ENCODE measurements at regions not wholly inside any gene's neighbourhood (a gene's known extent, or its start where the extent isn't known, plus 50 kb on each side); places are given as distances from the start of the nearest gene placed in this dataset.
A peak's percentile ranks its signal among the peaks of the same experiment; 100 is the strongest.

- DNase-seq: peak; percentile 37
These were observed 66.7 kb upstream of the PRPS1 start for GRCh38 chrX:107561468-107562215.

DNA sequence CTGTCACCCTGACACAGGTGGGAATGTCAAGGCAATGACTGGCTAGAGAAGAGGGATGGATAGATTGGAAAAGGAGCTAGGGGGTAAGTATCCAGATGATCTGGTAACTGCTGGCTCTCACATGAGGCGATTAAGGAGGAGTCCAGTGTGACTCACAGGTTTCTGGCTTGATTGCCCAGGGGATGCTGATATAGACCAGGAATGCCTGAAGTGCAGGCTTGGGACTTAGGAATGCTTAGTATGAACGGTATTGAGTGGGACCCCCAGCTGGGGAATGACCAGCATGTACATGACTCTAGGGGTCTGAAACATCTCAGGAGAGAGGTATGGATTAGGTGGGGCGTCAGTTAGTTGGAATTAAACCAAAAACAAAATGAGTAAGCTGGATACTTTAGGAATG, 65.8 kb upstream of the PRPS1 start:
- DNase-seq: peak; percentile 89

DNA sequence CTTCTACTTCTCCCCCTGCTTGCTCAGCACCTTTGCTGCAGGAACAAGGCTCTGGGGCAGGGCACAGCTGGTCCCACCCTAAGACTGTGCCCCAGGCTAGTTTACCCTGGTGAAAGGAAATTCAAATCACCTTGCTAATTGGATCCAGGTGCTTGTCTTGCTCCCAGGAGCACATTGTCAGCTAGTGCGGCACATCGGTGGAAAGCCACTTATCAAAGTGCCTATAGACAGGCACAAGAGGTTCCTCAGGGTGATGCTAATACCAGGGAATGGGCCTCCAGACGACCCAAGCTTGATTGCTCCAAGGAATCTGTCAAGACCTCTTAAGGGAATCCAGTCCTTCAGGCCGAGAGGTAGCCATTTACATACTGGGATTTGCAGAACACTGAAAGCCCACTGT, 64.5 kb upstream of the PRPS1 start:
- no peak for DNase-seq

DNA sequence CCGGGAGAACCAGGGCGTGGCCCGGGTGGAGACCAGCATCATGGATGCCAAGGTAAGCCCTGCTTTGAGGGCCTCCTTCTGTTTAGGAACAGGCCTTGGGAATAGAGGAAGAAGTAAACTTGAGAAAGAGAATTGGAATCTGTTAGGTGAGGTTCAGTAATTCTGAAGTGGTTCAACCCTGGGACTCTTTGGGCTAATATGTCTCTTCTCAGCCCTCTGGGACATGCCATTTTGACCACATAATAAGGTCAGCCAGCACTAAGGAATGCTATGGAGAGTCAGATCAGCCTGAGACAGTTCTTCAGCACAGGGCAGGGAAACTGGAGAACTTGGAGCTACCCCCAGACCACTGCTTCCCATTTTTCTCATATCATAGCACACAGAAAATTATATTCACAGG, 63.3 kb upstream of the PRPS1 start:
- no peak for DNase-seq

DNA sequence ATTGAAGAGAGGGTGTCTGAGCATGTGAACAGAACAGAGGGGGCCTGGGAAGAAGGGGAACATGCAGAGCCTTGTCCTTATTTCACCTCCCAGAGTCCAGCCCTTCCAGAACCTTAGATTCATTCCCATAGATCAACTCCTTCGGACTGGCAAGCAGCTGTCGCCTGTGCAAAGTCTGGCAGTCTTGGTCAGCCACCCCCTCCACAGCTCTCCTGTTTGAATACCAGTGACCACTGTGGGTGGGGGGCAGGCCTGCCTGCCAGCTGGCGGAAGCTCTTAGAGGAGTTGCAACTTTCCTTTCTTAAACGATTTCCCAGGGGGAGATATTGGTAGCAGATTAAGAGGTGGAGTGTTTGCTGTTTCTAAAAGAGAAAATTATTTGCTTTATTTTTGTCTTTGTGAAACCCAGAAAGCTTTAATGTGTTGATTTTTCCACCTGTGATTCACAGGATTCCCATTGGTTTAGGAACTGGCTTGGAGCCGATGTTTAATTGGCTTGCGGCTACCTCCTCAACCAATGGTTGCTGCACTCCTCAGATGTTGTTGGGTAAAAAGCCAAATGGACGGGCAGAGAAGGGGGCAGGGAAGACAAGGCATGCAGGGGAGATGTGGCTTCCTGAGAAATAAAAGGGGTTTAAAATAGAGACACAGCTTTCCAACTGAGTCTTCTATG, 62.2 kb upstream of the PRPS1 start:
- DNase-seq: peak; percentile 59

GRCh38 chrX:107566604-107567262, 61.6 kb upstream of the PRPS1 start:
- no peak for DNase-seq

DNA sequence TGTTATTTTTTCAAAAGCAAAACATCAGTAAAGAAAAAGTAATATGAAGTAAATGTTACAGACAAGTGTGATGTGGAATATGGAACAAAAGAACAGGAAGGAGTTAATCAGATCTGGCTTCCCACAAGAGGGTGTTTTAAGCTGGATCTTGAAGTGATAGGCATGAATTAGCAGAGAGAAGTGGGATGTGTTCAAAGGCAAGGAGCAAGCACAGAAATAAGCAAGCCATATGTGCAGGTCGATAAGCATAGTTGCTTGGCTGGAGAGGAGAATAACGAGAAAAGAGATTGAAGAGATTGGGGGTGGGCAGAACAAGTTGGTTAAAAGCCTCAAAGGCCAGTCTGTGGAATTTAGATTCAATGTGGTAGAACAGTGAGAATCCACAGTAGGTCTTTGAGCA, 60.9 kb upstream of the PRPS1 start:
- DNase-seq: no peak

GRCh38 chrX:107571296-107571998, 56.9 kb upstream of the PRPS1 start:
- peak; percentile 91 for DNase-seq

DNA sequence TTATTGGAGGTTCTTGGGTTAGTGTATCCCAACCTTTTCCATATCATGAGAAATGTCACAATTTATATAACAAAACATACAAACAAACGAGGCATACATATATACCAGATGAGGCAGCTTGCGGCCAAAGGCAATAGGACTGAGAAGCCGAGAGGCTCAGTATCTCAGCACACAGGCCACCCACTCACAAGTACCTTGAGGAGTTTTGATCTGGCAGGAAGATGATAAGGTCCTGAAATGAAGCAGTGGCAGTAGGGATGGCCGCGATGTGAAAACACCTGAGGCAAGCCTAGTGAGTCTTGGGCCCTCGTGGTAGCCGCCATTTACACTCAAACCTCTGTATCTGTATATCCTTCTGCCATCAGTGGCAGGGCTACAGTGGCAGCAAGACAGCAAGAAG, 55.3 kb upstream of the PRPS1 start:
- DNase-seq: no peak

- DNase-seq: peak; percentile 58
These were observed 54.1 kb upstream of the PRPS1 start for GRCh38 chrX:107574054-107574683.

DNA sequence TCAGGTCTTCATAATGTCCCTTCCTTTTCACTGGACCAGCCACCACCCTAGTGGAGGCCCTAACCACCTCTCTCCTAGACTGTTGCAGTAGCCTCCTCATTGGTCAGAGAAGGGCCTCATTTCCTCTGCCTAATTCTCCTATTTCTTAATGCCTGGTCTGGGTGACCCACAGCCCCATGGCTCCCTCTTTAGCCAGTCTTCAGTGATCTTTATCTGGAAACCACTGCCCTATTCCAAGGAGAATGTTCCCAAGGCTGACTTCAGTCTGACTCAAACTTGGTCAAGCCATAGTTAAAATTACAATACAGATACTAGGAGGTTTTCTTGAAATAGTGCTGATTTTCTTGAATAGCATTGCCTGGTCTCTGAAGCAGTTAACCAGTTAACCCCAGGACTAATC, 53.6 kb upstream of the PRPS1 start:
- DNase-seq: peak; percentile 67

- DNase-seq: no peak
These were observed 51.9 kb upstream of the PRPS1 start for GRCh38 chrX:107576392-107576791.

DNA sequence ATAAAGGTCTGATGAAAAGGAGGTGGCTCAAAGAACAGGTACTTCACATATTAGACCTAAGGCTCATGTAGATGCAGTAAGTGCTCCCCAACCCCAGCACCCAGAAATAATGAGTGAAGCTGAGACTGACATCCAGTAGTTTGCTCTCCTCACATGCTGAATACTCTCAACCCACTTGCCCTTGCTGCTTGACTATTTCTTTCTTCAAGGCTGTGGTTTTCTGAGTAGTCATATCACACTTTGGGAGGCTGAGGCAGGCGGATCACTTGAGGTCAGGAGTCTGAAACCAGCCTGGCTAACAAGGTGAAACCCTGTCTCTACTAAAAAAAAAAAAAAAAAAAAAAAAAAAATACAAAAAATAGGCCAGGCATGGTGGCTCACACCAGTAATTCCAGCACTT, 51.5 kb upstream of the PRPS1 start:
- DNase-seq: no peak

DNA sequence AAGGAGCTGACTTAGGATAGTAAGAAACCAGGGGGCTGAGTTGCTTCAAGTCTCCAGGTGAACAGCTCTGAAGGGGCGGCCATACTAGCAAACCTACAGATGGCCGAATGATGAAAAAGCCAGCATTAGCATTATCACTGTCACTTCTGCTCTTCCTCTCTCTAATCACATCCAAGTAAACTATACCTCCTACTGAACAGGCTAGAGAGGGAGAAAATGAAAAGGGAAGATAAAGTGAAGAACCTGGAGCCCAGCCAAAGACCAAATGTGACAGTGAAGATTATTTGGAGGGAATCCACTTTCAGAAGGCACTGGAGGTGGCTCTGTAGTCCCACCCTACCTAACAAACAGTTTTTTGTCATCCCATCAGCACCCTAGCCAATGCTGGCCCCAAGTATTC, 50.4 kb upstream of the PRPS1 start:
- no peak for DNase-seq
